HepG2 (cell line): ENCODE measurements at regions not wholly inside any gene's neighbourhood (a gene's known extent, or its start where the extent isn't known, plus 50 kb on each side); places are given as distances from the start of the nearest gene placed in this dataset.

Experiments
- ATAC-seq: fragments of 200-7000 bp; cut with Tn5 transposase; 3 replicates; pipeline ENCODE4 v1.9.1; 2020; ENCODE audit warnings: mild to moderate bottlenecking, moderate library complexity
- BruUV-seq: library from RNA; stranded (reverse); fragments of 400-500 nt; replicated peaks from 2 replicates; lab custom pipeline; 2021; lab: Mats Ljungman, UMichigan
- CTCF ChIA-PET: fragments of 300-600 bp; formaldehyde crosslinking; extraction: SDS; loops from one replicate; lab custom pipeline; 2021; ENCODE audit warnings: low total read pairs, inconsistent platforms, low intra/inter-chr PET ratio; lab: Yijun Ruan, JAX
- POLR2A ChIA-PET: fragments of 350-600 bp; sonication (Branson Sonifier 250); formaldehyde crosslinking; loops from one replicate; lab custom pipeline; 2020; ENCODE audit warnings: antibody characterized with exemption, inconsistent platforms; lab: Yijun Ruan, JAX
- DNase-seq: peaks from one replicate; pipeline ENCODE4 v3.0.0-alpha.2; 2015; ENCODE audit warnings: low spot score
- FAIRE-seq: peaks from 3 replicates; lab custom pipeline; 2011; peaks lifted over from hg19 to GRCh38; lab: Jason Lieb, UNC
- H2AFZ ChIP-seq: one replicate; pipeline ENCODE4 v1.6.1; 2011; ENCODE audit warnings: low read length, inconsistent platforms
- H3K27ac ChIP-seq: fragments of 300-600 bp; 3 replicates; pipeline ENCODE4 v1.8.0; 2011; ENCODE audit warnings: mixed run types, mild to moderate bottlenecking, mixed read lengths, low read length, inconsistent platforms; ENCODE audit not compliant: insufficient read depth; ENCODE audit errors: extremely low read length
- H3K27me3 ChIP-seq, 2 experiments: fragments of 200-600 bp in 1 of 2; 2 replicates in 1 of 2; 3 replicates in 1 of 2; pipeline versions ENCODE4 v1.6.0 to v1.8.0; 2011; ENCODE audit warnings: low read length in 2 of 2, mild to moderate bottlenecking in 2 of 2, moderate library complexity in 2 of 2, inconsistent platforms in 1 of 2; ENCODE audit not compliant: insufficient read depth in 2 of 2, control insufficient read depth in 1 of 2
- H3K36me3 ChIP-seq, 2 experiments: fragments of 200-600 bp in 1 of 2; replicated peaks in 1 of 2; 2 replicates in 1 of 2; 3 replicates in 1 of 2; pipeline versions ENCODE4 v1.5.1 to v1.8.0; 2011; ENCODE audit warnings: low read length in 2 of 2, inconsistent platforms in 1 of 2; ENCODE audit not compliant: insufficient read depth in 2 of 2, control insufficient read depth in 1 of 2
- H3K4me1 ChIP-seq: 2 replicates; pipeline ENCODE4 v1.5.1; 2012; ENCODE audit warnings: low read length, inconsistent platforms; ENCODE audit not compliant: insufficient read depth
- H3K4me2 ChIP-seq: 2 replicates; pipeline ENCODE4 v1.6.0; 2011; ENCODE audit warnings: low read depth, low read length, inconsistent platforms
- H3K4me3 ChIP-seq, 3 experiments: fragments of 200-600 bp in 1 of 3; sonication (generic), shearing (Covaris generic) in 1 of 3; replicated peaks in 1 of 3; 2 replicates each; pipeline ENCODE4 v1.5.1; 2011 to 2016; ENCODE audit warnings: low read length in 3 of 3, inconsistent platforms in 2 of 3, low read depth in 2 of 3, mild to moderate bottlenecking in 2 of 3, control low read depth in 1 of 3, mixed read lengths in 1 of 3; ENCODE audit not compliant: insufficient read depth in 1 of 3
- H3K79me2 ChIP-seq: one replicate; pipeline ENCODE4 v1.6.1; 2011; ENCODE audit warnings: low read length, inconsistent platforms; ENCODE audit not compliant: insufficient read depth
- H3K9ac ChIP-seq: 2 replicates; pipeline ENCODE4 v1.6.0; 2011; ENCODE audit warnings: mild to moderate bottlenecking, low read depth, low read length, inconsistent platforms; ENCODE audit not compliant: insufficient read depth
- H3K9me3 ChIP-seq: 2 replicates; pipeline ENCODE4 v1.5.1; 2012; ENCODE audit warnings: mild to moderate bottlenecking, low read length
- H4K20me1 ChIP-seq: 2 replicates; pipeline ENCODE4 v1.6.0; 2011; ENCODE audit warnings: inconsistent platforms, mild to moderate bottlenecking, low read length, moderate library complexity; ENCODE audit not compliant: insufficient read depth
- ARNT ChIP-seq: fragments of 450-650 bp; IDR thresholded peaks from 2 replicates; pipeline ENCODE4 v1.6.1; 2017
- EHMT2 ChIP-seq: fragments of 200-600 bp; sonication (generic); IDR thresholded peaks from 2 replicates; pipeline ENCODE4 v1.7.0; 2017; ENCODE audit warnings: antibody characterized with exemption, low read depth, low read length, borderline replicate concordance
- GATAD1 ChIP-seq: IDR thresholded peaks from 2 replicates; pipeline ENCODE4 v1.6.1; 2016; ENCODE audit warnings: missing genetic modification reagents, missing compliant biosample characterization
- GLMP ChIP-seq: sonication (generic); formaldehyde crosslinking; IDR thresholded peaks from 2 replicates; pipeline ENCODE4 v1.9.0; 2021; ENCODE audit warnings: missing genetic modification reagents, mild to moderate bottlenecking, borderline replicate concordance
- ISX ChIP-seq: sonication (generic); formaldehyde crosslinking; conservative IDR thresholded peaks from 2 replicates; pipeline ENCODE4 v1.5.0; 2020; ENCODE audit warnings: missing genetic modification reagents
- NR2F2 ChIP-seq: IDR thresholded peaks from 2 replicates; pipeline ENCODE4 v1.6.1; 2012; ENCODE audit warnings: low read depth, inconsistent platforms, borderline replicate concordance
- SETDB1 ChIP-seq: sonication (generic); formaldehyde crosslinking; IDR thresholded peaks from 2 replicates; pipeline ENCODE4 v1.5.1; 2020; ENCODE audit warnings: missing genetic modification reagents, mild to moderate bottlenecking, borderline replicate concordance
- TCF12 ChIP-seq, 2 experiments: fragments of 450-650 bp in 1 of 2; sonication (generic) in 1 of 2; formaldehyde crosslinking in 1 of 2; IDR thresholded peaks; 2 replicates each; pipeline versions ENCODE4 v1.6.1 to v1.8.0; 2017 to 2022; ENCODE audit warnings: antibody characterized with exemption in 1 of 2, mild to moderate bottlenecking in 1 of 2, missing genetic modification reagents in 1 of 2, moderate library complexity in 1 of 2
- THRA ChIP-seq: sonication (generic); formaldehyde crosslinking; IDR thresholded peaks from 2 replicates; pipeline ENCODE4 v1.4.0; 2020; ENCODE audit warnings: missing genetic modification reagents, borderline replicate concordance
- YEATS2 ChIP-seq: sonication (generic); formaldehyde crosslinking; IDR thresholded peaks from 2 replicates; pipeline ENCODE4 v1.4.0; 2020; ENCODE audit warnings: missing genetic modification reagents, borderline replicate concordance
- ZBTB49 ChIP-seq: sonication (generic); formaldehyde crosslinking; IDR thresholded peaks from 2 replicates; pipeline ENCODE4 v1.4.0; 2020; ENCODE audit warnings: missing genetic modification reagents, borderline replicate concordance
- ZIK1 ChIP-seq: sonication (generic); formaldehyde crosslinking; IDR thresholded peaks from 2 replicates; pipeline ENCODE4 v1.5.0; 2020; ENCODE audit warnings: mild to moderate bottlenecking, low read depth, missing genetic modification reagents, borderline replicate concordance
- ZNF343 ChIP-seq: sonication (generic); formaldehyde crosslinking; IDR thresholded peaks from 2 replicates; pipeline ENCODE4 v1.4.0; 2020; ENCODE audit warnings: mild to moderate bottlenecking, missing genetic modification reagents
- ZNF367 ChIP-seq: sonication (generic); formaldehyde crosslinking; IDR thresholded peaks from 2 replicates; pipeline ENCODE4 v1.4.0; 2020; ENCODE audit warnings: missing genetic modification reagents, borderline replicate concordance
- ZNF609 ChIP-seq: sonication (generic); formaldehyde crosslinking; IDR thresholded peaks from 2 replicates; pipeline ENCODE4 v1.4.0; 2020; ENCODE audit warnings: mild to moderate bottlenecking, missing genetic modification reagents, borderline replicate concordance
- ZNF883 ChIP-seq: sonication (generic); formaldehyde crosslinking; IDR thresholded peaks from 2 replicates; pipeline ENCODE4 v1.5.1; 2020; ENCODE audit warnings: mild to moderate bottlenecking, missing genetic modification reagents; ENCODE audit errors: not compliant biosample characterization
- in situ Hi-C: cut with HindIII; loops from 2 replicates; pipeline ENCODE4 v1.10.0; 2017; ENCODE audit warnings: low pct_unique_long_range_greater_than_20kb; ENCODE audit not compliant: extremely low pct_ligation_motif_present
- intact Hi-C: fragments of 100-400 bp; cut with micrococcal nuclease; formaldehyde crosslinking; loops from one replicate; pipeline ENCODE4 v1.10.0; 2022; ENCODE audit not compliant: unreplicated experiment

GRCh38 chr16:17017442-17017841, 453.3 kb downstream of the XYLT1 start:
- H3K27ac ChIP-seq, result no peak overlapping the region
- no peaks in the 10 kb centered on the region for H3K36me3 ChIP-seq
- FAIRE-seq, result no peak
- ChIA-PET CTCF (no interaction called here), POLR2A (no interaction called here)
- no peaks in the 10 kb centered on the region for H4K20me1 ChIP-seq
- H3K27me3 ChIP-seq, result no peaks in the 10 kb centered on the region; a peak in 2 of 5 replicates
- in situ Hi-C loops (no loop called here), intact Hi-C loops (no loop called here)
- DNase-seq, result no peak
- no peak overlapping the region for H2AFZ ChIP-seq
- H3K9me3 ChIP-seq, result no peaks in the 10 kb centered on the region
- H3K4me2 ChIP-seq, result no peak overlapping the region
- no peaks in the 10 kb centered on the region for H3K79me2 ChIP-seq
- no TSS peak for BruUV-seq
- H3K4me3 ChIP-seq, result no peak overlapping the region
- H3K9ac ChIP-seq, result no peak overlapping the region
- ATAC-seq, result no peak
- no peaks in the 10 kb centered on the region for H3K4me1 ChIP-seq
- no peak for TF ChIP-seq ISX (CRISPR knock-in tag)
- no peak for TF ChIP-seq ARNT
- no peak for TF ChIP-seq ZNF343 (CRISPR knock-in tag)
- TF ChIP-seq ZBTB49 (CRISPR knock-in tag), result no peak
- no peak for TF ChIP-seq NR2F2
- TF ChIP-seq ZIK1 (CRISPR knock-in tag), result no peak
- no peak for TF ChIP-seq SETDB1
- no peak for TF ChIP-seq ZNF609 (CRISPR knock-in tag)
- TF ChIP-seq ZNF883 (CRISPR knock-in tag), result no peak
- TF ChIP-seq THRA (CRISPR knock-in tag), result no peak
- no peak for TF ChIP-seq TCF12 (IDR thresholded peaks at IDR 0.05)
- no peak for TF ChIP-seq TCF12 (CRISPR knock-in tag; IDR thresholded peaks at IDR 0.05)
- TF ChIP-seq ZNF367, result no peak
- no peak for TF ChIP-seq GATAD1 (CRISPR knock-in tag)
- TF ChIP-seq GLMP, result no peak
- no peak for TF ChIP-seq EHMT2
- no peak for TF ChIP-seq YEATS2 (CRISPR knock-in tag)
